ENCODE measurements at regions not wholly inside any gene's neighbourhood (a gene's known extent, or its start where the extent isn't known, plus 50 kb on each side); places are given as distances from the start of the nearest gene placed in this dataset.

GRCh38 chr2:129732630-129733026, 246.8 kb upstream of the RAB6C start:
- DNase-seq = no peak

DNA sequence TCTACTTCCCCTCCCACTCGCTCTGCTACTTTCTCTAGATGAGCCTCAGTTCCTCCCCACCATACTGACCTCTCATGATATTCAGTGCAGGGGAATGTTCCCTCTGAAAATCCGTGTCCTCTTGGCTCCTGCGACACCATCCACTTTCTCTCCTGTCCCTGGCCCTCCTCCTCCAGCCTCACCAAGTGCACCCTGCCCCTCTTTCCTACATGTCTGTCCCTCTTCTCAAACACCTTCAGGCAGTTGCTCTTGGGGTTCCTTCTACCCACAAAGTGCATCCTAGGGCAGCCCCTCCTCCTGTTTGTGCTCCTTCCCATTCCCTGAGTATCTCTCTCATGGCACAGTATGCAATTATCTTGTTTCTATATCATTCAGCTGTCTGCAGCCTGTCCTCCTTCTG, 246.4 kb upstream of the RAB6C start:
- DNase-seq = no peak

GRCh38 chr2:129733579-129733978, 245.9 kb upstream of the RAB6C start:
- no peak for DNase-seq

GRCh38 chr2:129734343-129735034, 245.0 kb upstream of the RAB6C start:
- no peak for DNase-seq

DNA sequence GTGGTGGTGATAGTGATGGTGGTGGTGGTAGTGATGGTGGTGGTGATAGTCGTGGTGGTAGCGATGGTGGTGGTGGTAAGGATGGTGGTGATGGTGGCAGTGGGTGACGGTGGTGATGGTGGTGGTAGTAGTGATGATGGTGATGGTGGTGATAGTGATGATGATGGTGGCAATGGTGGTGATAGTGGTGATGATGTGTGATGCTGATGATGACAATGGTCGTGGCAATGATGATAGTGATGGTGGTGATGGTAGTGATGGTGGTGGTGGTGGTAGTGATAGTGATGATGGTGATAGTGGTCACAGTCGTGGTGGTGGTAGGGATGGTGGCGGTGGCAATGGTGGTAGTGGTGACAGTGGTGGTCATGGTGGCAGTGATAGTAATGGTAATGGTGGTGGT, 243.9 kb upstream of the RAB6C start:
- no peak for DNase-seq

DNA sequence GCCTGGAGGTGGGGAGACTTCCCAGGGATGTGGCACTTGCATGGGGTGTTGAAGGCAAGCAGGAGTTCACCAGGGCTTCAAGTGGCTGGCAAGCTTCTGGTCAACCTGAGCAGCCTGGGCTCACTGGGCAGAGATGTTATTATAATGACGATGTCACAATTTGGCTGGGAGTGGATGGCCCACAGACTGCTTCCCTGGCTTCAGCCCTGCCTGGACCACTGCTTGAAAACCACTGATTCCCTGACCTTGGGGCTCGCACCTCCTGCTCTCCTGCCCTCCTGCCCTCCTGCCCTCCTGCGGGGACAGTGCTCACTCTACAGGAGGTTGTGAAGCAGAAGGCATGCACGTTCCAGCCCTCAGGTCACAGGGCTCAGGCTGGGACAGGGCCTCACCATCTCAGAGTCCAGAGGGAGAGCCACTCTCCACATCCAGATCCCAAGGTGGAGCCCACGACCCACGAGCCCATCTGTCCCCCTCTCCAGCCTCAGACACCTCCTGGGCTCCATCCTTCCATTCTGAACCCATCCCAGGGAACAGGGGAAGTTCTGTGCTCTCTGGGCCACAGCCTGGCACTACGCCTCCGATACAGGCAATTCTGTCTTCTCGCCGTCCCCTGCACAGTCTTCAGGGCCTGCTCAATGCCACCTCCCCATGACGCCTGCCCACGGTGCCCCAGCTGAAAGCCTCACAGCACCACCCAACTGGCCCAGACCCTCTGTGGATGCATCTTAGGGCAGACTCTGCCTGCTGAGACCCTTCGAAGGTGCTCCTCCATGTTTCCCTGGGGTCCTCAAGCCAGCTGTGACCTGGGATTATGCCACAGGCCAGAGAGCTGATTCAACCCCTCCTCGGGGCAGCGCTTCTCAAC, 241.6 kb upstream of the RAB6C start:
- no peak for DNase-seq

DNA sequence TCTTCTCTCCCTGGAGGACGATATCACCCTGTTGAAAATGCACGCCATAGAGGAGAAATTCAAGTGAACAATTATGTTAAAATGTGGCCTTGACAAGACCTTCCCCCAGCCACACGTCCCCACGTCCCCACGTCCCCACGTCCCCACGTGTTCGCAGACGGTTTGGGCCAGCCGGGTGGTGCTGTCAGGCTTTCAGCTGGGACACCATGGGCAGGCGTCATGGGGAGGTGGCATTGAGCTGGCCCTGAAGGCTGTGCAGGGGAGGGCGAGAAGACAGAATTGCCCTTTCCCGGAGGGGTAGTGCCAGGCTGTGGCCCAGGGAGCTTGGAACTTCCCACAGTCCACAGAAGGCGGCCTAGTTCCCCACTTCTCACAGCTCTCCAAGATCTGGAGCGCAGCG, 240.7 kb upstream of the RAB6C start:
- no peak for DNase-seq

GRCh38 chr2:129740504-129740903, 239.0 kb upstream of the RAB6C start:
- DNase-seq = no peak

DNA sequence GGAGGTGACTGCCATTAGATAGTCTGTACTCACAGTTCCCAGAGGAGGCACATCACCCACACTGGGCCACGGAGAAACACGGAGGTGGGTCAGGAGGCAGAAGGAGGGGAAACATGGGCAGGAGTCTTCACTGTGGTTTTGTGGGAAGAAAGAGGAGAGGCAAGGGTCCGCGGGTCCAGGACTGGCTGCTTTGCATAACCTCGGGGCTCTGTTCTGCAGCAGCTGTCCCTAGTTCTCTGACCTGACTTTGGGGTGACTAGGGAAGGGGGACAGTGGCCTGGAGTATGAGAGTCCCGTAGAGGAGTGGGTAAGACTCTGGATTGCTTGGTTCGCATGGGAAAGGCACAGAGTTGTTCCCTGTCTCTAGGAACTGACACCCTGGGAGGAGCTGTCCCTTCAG, 238.3 kb upstream of the RAB6C start:
- no peak for DNase-seq

DNA sequence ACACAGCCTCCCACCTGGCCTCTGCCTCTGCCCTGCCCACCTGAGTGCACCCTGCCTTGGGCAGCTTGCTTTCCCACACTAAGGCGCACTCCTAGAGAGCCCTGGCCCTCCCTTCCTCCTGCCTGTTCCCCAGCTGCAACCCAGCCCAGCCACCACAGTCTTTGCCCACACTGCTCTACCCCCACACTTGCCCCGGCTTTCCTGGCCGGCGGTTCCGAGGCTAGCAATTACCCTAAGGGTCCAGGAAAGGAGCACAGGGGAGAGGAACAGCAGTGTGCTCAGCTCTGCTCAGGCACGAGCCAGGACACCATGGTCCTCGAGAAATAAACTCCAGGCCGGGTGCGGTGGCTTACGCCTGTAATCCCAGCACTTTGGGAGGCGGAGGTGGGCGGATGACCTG, 237.8 kb upstream of the RAB6C start:
- no peak for DNase-seq

- no peak for DNase-seq
These were observed 236.9 kb upstream of the RAB6C start for GRCh38 chr2:129742415-129743180.

- DNase-seq = no peak
These were observed 235.3 kb upstream of the RAB6C start for GRCh38 chr2:129744141-129744540.

- no peak for DNase-seq
These were observed 234.8 kb upstream of the RAB6C start for GRCh38 chr2:129744649-129745048.

GRCh38 chr2:129747500-129748125, 231.9 kb upstream of the RAB6C start:
- DNase-seq = no peak

DNA sequence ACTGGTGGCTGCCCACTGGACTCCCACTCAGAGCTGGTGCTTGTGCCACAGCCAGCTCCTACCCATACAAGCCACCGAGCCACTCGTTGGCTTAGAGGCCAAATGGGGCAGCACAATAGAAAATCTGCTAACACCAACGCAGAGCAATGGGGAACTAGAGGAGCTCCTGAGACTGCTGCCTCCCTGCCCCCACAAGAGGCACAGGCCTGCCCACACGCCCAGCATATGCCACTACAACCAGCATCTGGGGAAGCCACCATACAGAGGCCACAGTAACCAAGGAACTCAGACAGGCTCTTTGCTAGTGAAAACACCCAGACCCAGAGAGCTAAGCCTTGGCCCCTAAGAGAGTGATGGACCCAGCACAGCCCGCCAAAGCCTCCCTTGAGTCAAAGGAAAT, 231.2 kb upstream of the RAB6C start:
- no peak for DNase-seq

DNA sequence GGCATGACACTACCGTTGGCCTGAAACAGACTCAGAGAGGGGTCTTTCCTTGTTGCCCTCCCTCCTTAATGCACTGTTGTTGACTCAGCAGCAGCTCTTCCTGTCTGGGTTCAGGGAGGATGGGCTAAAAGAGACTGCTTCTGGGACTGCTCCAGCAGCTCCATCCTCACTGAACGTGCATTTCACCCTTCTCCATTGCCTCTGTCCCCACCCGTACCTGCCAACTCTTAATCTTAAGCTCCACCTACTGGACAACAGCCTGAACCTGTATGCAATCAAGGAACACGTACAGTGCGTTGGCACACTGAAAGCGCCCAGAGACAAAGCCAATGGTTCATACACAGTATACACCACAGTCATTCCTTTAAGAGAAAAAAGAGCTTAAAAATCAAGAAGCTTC, 230.8 kb upstream of the RAB6C start:
- DNase-seq = no peak

- no peak for DNase-seq
These were observed 228.1 kb upstream of the RAB6C start for GRCh38 chr2:129751409-129751808.

- DNase-seq = no peak
These were observed 227.3 kb upstream of the RAB6C start for GRCh38 chr2:129752176-129752575.

GRCh38 chr2:129752686-129753085, 226.8 kb upstream of the RAB6C start:
- no peak for DNase-seq

DNA sequence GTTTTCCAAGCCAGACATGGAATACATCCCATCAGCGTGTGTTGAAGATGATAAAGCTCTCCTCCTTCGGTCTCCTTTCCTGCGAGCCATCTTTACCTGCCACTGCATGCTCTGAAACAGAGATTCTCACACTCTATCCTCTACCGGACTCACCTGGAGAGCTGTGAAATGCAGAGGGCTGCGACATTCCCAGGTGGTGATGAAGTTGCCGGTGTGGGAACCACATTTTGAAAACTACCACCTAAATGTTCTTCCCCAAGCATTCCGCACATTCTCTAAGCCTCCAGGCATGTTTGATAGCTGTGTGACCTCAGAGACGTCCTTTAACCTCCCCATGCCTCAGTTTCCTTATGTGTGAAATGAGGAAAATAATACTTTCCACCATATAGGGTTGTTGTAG, 226.2 kb upstream of the RAB6C start:
- no peak for DNase-seq

DNA sequence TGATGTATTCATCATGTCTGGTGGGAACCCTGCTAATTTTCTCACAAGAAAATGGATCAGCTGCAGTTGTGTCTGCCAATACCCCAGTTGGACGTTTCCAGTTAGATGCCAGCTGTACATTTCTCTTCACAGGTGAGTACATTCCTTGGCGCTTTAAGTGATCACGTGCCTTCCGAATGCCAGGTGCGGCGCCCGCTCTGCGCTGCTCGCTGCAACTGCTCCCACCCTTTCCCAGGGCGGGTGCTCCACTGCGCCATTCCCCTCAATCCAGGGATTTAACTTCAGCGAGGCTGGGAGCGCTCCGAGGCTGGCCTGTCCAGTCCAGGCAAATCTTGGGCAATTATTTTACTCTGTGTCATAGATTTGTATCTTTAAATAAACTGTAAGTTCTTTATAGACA, 225.0 kb upstream of the RAB6C start:
- DNase-seq = no peak

- no peak for DNase-seq
These were observed 224.6 kb upstream of the RAB6C start for GRCh38 chr2:129754831-129755230.

GRCh38 chr2:129755786-129756185, 223.7 kb upstream of the RAB6C start:
- no peak for DNase-seq
